Calu3 (cell line): ENCODE measurements at regions not wholly inside any gene's neighbourhood (a gene's known extent, or its start where the extent isn't known, plus 50 kb on each side); places are given as distances from the start of the nearest gene placed in this dataset.

Experiments
- BruUV-seq: library from RNA; stranded (reverse); fragments of 400-500 nt; replicated peaks from 2 replicates; lab custom pipeline; 2021; lab: Mats Ljungman, UMichigan
- CTCF ChIA-PET: fragments of 300-600 bp; sonication (Branson Sonifier 250); formaldehyde crosslinking; loops from one replicate; lab custom pipeline; 2022; ENCODE audit warnings: antibody characterized with exemption; lab: Charles Lee
- DNase-seq: peaks from one replicate; pipeline ENCODE4 v3.0.0; 2022
- H3K27ac Mint-ChIP-seq: one replicate; pipeline ENCODE4 v1.8.0; 2022; ENCODE audit warnings: mixed read lengths; ENCODE audit not compliant: unreplicated experiment
- H3K27me3 Mint-ChIP-seq: one replicate; pipeline ENCODE4 v1.8.0; 2022; ENCODE audit warnings: mixed read lengths; ENCODE audit not compliant: unreplicated experiment
- H3K36me3 Mint-ChIP-seq: one replicate; pipeline ENCODE4 v1.8.0; 2022; ENCODE audit warnings: mild to moderate bottlenecking, moderate library complexity, mixed read lengths; ENCODE audit not compliant: insufficient read depth, unreplicated experiment
- H3K4me1 Mint-ChIP-seq: one replicate; pipeline ENCODE4 v1.8.0; 2022; ENCODE audit warnings: mild to moderate bottlenecking, low read depth, mixed read lengths; ENCODE audit not compliant: unreplicated experiment
- H3K4me3 Mint-ChIP-seq: one replicate; pipeline ENCODE4 v1.8.0; 2022; ENCODE audit warnings: mild to moderate bottlenecking, low read depth, moderate library complexity, mixed read lengths; ENCODE audit not compliant: unreplicated experiment
- H3K9me3 Mint-ChIP-seq: one replicate; pipeline ENCODE4 v1.8.0; 2022; ENCODE audit warnings: low read depth, mixed read lengths; ENCODE audit not compliant: unreplicated experiment
- intact Hi-C: fragments of 100-400 bp; cut with micrococcal nuclease; formaldehyde crosslinking; loops from one replicate; pipeline ENCODE4 v1.10.0; 2022; ENCODE audit not compliant: unreplicated experiment
- TF ChIP-seq, protein P1 (sequence below): fragments of 200-600 bp; IDR thresholded peaks from one replicate; pipeline ENCODE4 v1.8.0; 2022; ENCODE audit warnings: antibody characterized with exemption; ENCODE audit not compliant: unreplicated experiment

DNA sequence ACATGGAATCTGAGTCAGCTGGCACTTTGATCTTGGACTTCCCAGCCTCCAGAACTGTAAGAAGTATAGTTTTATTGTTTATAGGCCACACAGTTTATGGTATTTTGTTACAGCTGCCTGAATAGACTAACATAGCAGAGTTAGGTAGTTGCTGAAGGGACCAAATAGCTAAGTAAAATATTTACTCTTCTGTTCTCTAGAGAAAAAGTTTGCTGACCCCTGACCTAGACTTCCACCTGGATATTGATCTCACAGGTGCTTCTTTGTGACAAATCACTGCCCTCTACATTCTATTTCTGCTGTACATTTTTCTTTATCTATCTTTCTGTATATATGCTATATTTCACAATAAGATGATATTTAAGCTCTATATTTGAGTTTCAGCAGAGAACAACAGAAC lies 212.5 kb downstream of the CSNK2A3 start:
- intact Hi-C loops: no loop called here
- H3K4me1 Mint-ChIP-seq: peaks cover 2% of the 10 kb centered on the region
- H3K27me3 Mint-ChIP-seq: no peaks in the 10 kb centered on the region
- no peaks in the 10 kb centered on the region for H3K9me3 Mint-ChIP-seq
- peaks cover under 1% of the 10 kb centered on the region for H3K36me3 Mint-ChIP-seq
- no peak for DNase-seq
- TF ChIP-seq, protein P1, sequence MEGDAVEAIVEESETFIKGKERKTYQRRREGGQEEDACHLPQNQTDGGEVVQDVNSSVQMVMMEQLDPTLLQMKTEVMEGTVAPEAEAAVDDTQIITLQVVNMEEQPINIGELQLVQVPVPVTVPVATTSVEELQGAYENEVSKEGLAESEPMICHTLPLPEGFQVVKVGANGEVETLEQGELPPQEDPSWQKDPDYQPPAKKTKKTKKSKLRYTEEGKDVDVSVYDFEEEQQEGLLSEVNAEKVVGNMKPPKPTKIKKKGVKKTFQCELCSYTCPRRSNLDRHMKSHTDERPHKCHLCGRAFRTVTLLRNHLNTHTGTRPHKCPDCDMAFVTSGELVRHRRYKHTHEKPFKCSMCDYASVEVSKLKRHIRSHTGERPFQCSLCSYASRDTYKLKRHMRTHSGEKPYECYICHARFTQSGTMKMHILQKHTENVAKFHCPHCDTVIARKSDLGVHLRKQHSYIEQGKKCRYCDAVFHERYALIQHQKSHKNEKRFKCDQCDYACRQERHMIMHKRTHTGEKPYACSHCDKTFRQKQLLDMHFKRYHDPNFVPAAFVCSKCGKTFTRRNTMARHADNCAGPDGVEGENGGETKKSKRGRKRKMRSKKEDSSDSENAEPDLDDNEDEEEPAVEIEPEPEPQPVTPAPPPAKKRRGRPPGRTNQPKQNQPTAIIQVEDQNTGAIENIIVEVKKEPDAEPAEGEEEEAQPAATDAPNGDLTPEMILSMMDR: no peak
- H3K27ac Mint-ChIP-seq: no peak overlapping the region
- no peak overlapping the region for H3K4me3 Mint-ChIP-seq
- no TSS peak for BruUV-seq
- CTCF ChIA-PET: interaction anchor here (0.7 kb wide), 1 partner anchor 12 kb away, joined by 3 read pairs; no protein-coding TSS in a partner anchor

DNA sequence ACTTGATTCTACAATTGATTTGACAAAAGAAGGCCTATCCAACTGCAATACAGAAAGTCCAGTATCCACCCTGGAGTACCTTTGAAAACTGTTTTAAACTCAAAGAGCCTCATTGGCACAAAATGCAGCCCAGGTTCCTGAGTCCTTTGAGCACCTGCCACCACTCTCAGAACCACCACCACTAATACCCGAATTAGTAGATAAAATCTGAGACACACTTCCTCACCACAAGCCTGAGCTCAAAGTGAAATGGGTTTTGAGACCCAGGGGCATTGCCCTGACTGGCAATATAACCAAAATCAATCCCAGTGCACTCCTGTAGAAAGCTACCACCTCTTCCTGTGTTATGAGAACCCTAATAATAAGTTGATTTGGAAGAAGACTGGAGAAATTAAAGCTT lies 215.7 kb downstream of the CSNK2A3 start:
- TF ChIP-seq, protein P1: no peak
- no peaks in the 10 kb centered on the region for H3K27me3 Mint-ChIP-seq
- no TSS peak for BruUV-seq
- intact Hi-C loops: no loop called here
- peaks cover 5% of the 10 kb centered on the region for H3K36me3 Mint-ChIP-seq
- no peak overlapping the region for H3K4me3 Mint-ChIP-seq
- CTCF ChIA-PET: no interaction called here
- no peak overlapping the region for H3K27ac Mint-ChIP-seq
- no peak for DNase-seq
- no peaks in the 10 kb centered on the region for H3K9me3 Mint-ChIP-seq
- peaks cover 8% of the 10 kb centered on the region for H3K4me1 Mint-ChIP-seq

DNA sequence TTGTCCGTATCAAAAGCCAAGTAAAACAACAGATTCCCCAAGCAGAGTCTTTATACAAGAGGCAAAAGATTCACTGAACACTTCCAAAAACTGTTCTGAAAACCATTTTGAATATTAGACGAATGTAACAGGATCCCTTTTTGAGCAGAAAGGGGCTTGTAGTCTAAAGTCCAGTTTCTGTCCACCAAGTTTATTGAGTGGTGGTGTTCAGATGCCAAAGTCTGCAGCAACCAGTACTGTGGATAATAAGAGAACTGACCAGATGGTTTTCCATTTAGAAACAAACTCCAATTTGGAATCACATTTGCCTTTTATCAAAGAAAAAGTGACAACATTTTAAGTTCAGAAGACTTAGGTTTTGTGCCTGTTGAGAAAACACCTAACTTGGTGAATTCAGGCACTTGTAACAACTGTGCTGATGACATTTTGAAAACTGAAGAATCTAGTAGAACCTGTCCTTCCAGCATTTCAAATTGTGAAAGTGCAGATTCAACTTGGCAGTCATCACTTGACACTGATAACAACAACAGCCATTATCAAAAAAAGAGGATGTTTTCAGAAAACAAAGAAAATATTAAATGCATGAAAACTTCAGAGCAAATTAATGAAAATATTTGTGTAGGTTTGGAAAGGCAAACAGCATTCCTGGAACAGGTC lies 217.1 kb downstream of the CSNK2A3 start:
- DNase-seq: no peak
- TF ChIP-seq, protein P1: no peak
- no peak overlapping the region for H3K27ac Mint-ChIP-seq
- CTCF ChIA-PET: interaction anchor here (0.6 kb wide), 1 partner anchor 391 kb away, joined by 7 read pairs; no protein-coding TSS in a partner anchor
- H3K4me3 Mint-ChIP-seq: no peak overlapping the region
- H3K9me3 Mint-ChIP-seq: no peaks in the 10 kb centered on the region
- H3K36me3 Mint-ChIP-seq: peaks cover 5% of the 10 kb centered on the region
- H3K4me1 Mint-ChIP-seq: peaks cover 8% of the 10 kb centered on the region
- no TSS peak for BruUV-seq
- no peaks in the 10 kb centered on the region for H3K27me3 Mint-ChIP-seq
- intact Hi-C loops: no loop called here

DNA sequence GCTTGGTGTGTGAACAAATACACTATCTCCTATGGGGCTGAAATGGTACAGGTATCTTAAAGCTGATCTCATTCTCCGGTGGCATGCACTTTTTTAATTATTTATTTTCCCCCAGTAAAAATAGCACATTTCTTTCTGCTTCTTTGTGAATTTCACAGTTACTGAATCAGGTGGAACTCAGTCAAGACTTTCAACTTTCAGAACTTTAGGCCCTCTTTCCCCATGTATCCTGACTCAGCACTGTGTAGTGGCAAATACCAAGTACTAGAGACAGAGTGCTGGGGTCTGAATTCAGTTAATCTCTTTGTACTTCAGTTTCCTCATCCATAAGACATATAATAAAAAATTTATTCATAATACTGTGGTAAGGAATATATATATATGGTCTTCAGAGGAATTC lies 223.9 kb downstream of the CSNK2A3 start:
- H3K27me3 Mint-ChIP-seq: peaks cover 55% of the 10 kb centered on the region
- intact Hi-C loops: no loop called here
- CTCF ChIA-PET: no interaction called here
- H3K27ac Mint-ChIP-seq: no peak overlapping the region
- no TSS peak for BruUV-seq
- no peak for DNase-seq
- no peak overlapping the region for H3K4me3 Mint-ChIP-seq
- no peaks in the 10 kb centered on the region for H3K4me1 Mint-ChIP-seq
- H3K36me3 Mint-ChIP-seq: no peaks in the 10 kb centered on the region
- TF ChIP-seq, protein P1: no peak
- H3K9me3 Mint-ChIP-seq: no peaks in the 10 kb centered on the region
